HEK293 (cell line): ENCODE measurements at regions not wholly inside any gene's neighbourhood (a gene's known extent, or its start where the extent isn't known, plus 50 kb on each side); places are given as distances from the start of the nearest gene placed in this dataset.

Experiments used
- CTCF ChIA-PET: fragments of 350-600 bp; formaldehyde crosslinking; extraction: SDS; loops from one replicate; lab custom pipeline; 2021; ENCODE audit warnings: antibody characterized with exemption; lab: Yijun Ruan, JAX
- POLR2A ChIA-PET: fragments of 300-600 bp; formaldehyde crosslinking; extraction: SDS; loops from one replicate; lab custom pipeline; 2020; ENCODE audit warnings: antibody characterized with exemption, inconsistent platforms; lab: Yijun Ruan, JAX
- H3K27ac ChIP-seq: fragments of 200-500 bp; sonication (Bioruptor generic); 2 replicates; pipeline ENCODE4 v1.5.1; 2014; ENCODE audit warnings: low read depth, low read length, control low read depth, inconsistent platforms; ENCODE audit errors: extremely low read depth
- H3K36me3 ChIP-seq, 2 experiments: fragments of 200-500 bp in 1 of 2; sonication (Bioruptor generic) in 1 of 2; 1 replicate in 1 of 2; 2 replicates in 1 of 2; pipeline ENCODE4 v1.5.1; 2014 to 2017; ENCODE audit warnings: inconsistent platforms in 2 of 2, low read length in 2 of 2; ENCODE audit not compliant: control insufficient read depth in 2 of 2, insufficient read depth in 1 of 2
- H3K4me1 ChIP-seq: fragments of 200-500 bp; sonication (Bioruptor generic); 2 replicates; pipeline ENCODE4 v1.5.1; 2014; ENCODE audit warnings: mild to moderate bottlenecking, low read length, inconsistent platforms; ENCODE audit not compliant: control insufficient read depth, insufficient read depth
- H3K4me3 ChIP-seq: 2 replicates; pipeline ENCODE4 v1.5.1; 2011; ENCODE audit warnings: low read depth, mild to moderate bottlenecking, control low read depth, low read length, moderate library complexity
- H3K9me3 ChIP-seq: fragments of 200-500 bp; sonication (Bioruptor generic); 2 replicates; pipeline ENCODE4 v1.5.1; 2014; ENCODE audit warnings: low read depth, low read length, inconsistent platforms; ENCODE audit not compliant: control insufficient read depth, insufficient read depth
- SCRT2 ChIP-seq: fragments of 450-650 bp; formaldehyde crosslinking; IDR thresholded peaks from 2 replicates; pipeline ENCODE4 v1.5.1; 2016; ENCODE audit warnings: missing biosample characterization, missing genetic modification characterization
- SP7 ChIP-seq: fragments of 450-650 bp; formaldehyde crosslinking; IDR thresholded peaks from 2 replicates; pipeline ENCODE4 v1.5.1; 2016; ENCODE audit warnings: missing biosample characterization, missing genetic modification characterization
- ZBTB1 ChIP-seq: fragments of 450-650 bp; formaldehyde crosslinking; IDR thresholded peaks from 2 replicates; pipeline ENCODE4 v1.5.1; 2016; ENCODE audit warnings: missing biosample characterization, missing genetic modification characterization
- ZNF112 ChIP-seq: fragments of 450-650 bp; formaldehyde crosslinking; IDR thresholded peaks from 2 replicates; pipeline ENCODE4 v1.5.0; 2017; ENCODE audit warnings: missing biosample characterization, missing genetic modification characterization
- ZNF24 ChIP-seq: fragments of 450-650 bp; formaldehyde crosslinking; IDR thresholded peaks from 2 replicates; pipeline ENCODE4 v1.5.1; 2016; ENCODE audit warnings: missing biosample characterization, missing genetic modification characterization
- ZNF266 ChIP-seq: fragments of 450-650 bp; formaldehyde crosslinking; IDR thresholded peaks from 2 replicates; pipeline ENCODE4 v1.5.1; 2016; ENCODE audit warnings: missing biosample characterization, missing genetic modification characterization, low read depth
- ZNF529 ChIP-seq: fragments of 450-650 bp; formaldehyde crosslinking; IDR thresholded peaks from 2 replicates; pipeline ENCODE4 v1.5.1; 2017; ENCODE audit warnings: missing genetic modification characterization, missing biosample characterization; ENCODE audit not compliant: insufficient replicate concordance
- ZNF600 ChIP-seq: fragments of 450-650 bp; formaldehyde crosslinking; IDR thresholded peaks from 2 replicates; pipeline ENCODE4 v1.5.1; 2016; ENCODE audit warnings: missing biosample characterization, missing genetic modification characterization
- ZNF610 ChIP-seq: fragments of 450-650 bp; formaldehyde crosslinking; IDR thresholded peaks from 2 replicates; pipeline ENCODE4 v1.5.1; 2016; ENCODE audit warnings: missing biosample characterization, missing genetic modification characterization, borderline replicate concordance
- ZNF670 ChIP-seq: fragments of 450-650 bp; formaldehyde crosslinking; IDR thresholded peaks from 2 replicates; pipeline ENCODE4 v1.5.1; 2016; ENCODE audit warnings: missing biosample characterization, missing genetic modification characterization, low read depth
- ZNF747 ChIP-seq: fragments of 450-650 bp; formaldehyde crosslinking; IDR thresholded peaks from 2 replicates; pipeline ENCODE4 v1.5.1; 2016; ENCODE audit warnings: missing biosample characterization, missing genetic modification characterization
- TF ChIP-seq, protein P1 (sequence below): fragments of 450-650 bp; formaldehyde crosslinking; conservative IDR thresholded peaks from 2 replicates; pipeline ENCODE4 v1.5.1; 2016; ENCODE audit warnings: low read depth, missing biosample characterization, missing genetic modification characterization
- TF ChIP-seq, protein P2 (sequence below): fragments of 450-650 bp; formaldehyde crosslinking; IDR thresholded peaks from 2 replicates; pipeline ENCODE4 v1.5.0; 2017; ENCODE audit warnings: missing biosample characterization, missing genetic modification characterization, borderline replicate concordance
- TF ChIP-seq, protein P3 (sequence below): fragments of 450-650 bp; formaldehyde crosslinking; IDR thresholded peaks from 2 replicates; pipeline ENCODE4 v1.5.1; 2017; ENCODE audit warnings: missing biosample characterization, missing genetic modification characterization

DNA sequence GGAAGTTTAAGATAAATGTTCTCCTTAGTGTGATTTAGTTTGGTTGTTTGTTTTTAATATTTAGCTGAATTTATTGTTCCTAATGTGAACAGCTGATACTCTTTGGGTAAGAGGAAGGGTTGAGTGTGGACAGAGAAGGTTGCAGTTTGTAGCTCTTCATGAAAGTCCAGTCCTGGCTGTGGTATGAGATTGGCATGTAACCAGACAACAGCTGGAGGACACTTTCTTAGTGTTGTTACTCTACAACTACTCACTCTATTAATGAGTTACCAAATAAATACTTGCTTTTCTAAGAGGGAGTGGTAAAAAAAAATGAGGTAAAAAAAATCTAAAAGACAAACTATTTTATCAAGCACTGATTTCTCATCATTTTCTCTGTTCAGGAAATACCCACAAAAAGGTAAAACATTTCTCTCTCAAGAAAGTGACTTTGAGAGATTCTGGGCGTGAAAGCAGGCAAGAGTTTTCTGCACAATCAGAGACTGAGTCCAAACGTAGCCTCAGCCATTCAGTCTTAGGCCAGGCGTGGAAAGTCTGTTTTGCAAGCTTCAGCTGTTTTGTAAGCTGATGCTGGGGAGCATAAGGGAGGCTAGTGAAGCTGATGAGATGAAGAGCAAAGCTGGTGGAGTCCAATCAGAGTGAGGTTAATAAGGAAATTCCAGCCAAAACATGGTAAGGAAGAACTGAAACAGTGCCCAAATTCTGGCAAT lies 138.5 kb upstream of the ARPP21 start (continued):
- TF ChIP-seq, protein P1, sequence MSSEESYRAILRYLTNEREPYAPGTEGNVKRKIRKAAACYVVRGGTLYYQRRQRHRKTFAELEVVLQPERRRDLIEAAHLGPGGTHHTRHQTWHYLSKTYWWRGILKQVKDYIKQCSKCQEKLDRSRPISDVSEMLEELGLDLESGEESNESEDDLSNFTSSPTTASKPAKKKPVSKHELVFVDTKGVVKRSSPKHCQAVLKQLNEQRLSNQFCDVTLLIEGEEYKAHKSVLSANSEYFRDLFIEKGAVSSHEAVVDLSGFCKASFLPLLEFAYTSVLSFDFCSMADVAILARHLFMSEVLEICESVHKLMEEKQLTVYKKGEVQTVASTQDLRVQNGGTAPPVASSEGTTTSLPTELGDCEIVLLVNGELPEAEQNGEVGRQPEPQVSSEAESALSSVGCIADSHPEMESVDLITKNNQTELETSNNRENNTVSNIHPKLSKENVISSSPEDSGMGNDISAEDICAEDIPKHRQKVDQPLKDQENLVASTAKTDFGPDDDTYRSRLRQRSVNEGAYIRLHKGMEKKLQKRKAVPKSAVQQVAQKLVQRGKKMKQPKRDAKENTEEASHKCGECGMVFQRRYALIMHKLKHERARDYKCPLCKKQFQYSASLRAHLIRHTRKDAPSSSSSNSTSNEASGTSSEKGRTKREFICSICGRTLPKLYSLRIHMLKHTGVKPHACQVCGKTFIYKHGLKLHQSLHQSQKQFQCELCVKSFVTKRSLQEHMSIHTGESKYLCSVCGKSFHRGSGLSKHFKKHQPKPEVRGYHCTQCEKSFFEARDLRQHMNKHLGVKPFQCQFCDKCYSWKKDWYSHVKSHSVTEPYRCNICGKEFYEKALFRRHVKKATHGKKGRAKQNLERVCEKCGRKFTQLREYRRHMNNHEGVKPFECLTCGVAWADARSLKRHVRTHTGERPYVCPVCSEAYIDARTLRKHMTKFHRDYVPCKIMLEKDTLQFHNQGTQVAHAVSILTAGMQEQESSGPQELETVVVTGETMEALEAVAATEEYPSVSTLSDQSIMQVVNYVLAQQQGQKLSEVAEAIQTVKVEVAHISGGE (tag by site-specific recombination) = no peak

DNA sequence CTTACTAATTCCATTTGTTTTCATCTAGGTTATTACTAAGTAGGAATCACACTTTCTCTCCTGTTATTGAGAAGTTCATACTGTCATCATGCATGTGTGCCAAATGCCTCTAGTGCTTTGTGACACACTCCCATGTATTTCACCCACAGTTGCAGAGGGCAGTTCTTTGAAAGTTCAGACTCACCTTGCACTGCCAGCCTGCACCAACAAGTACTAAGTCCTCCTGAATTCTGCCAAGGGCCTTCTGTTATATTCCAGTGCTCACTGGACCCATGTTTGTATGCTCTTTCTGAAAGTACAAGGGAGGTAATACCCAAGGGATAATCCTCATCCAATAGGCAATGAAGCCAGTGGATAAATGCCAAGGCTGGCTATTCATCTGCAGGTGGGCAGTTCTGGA lies 136.6 kb upstream of the ARPP21 start:
- Histone ChIP-seq H3K4me1 (no peaks in the 10 kb centered on the region), H3K9me3 (no peaks in the 10 kb centered on the region), H3K27ac (no peak overlapping the region), H3K36me3 (no peaks in the 10 kb centered on the region), H3K4me3 (no peak overlapping the region)
- POLR2A ChIA-PET = no interaction called here
- TF ChIP-seq ZNF610 (tag by site-specific recombination) = no peak
- no peak for TF ChIP-seq ZNF112
- TF ChIP-seq SP7 (tag by site-specific recombination) = no peak
- TF ChIP-seq ZNF670 (tag by site-specific recombination) = no peak
- no peak for TF ChIP-seq ZNF747 (tag by site-specific recombination)
- CTCF ChIA-PET = no interaction called here

DNA sequence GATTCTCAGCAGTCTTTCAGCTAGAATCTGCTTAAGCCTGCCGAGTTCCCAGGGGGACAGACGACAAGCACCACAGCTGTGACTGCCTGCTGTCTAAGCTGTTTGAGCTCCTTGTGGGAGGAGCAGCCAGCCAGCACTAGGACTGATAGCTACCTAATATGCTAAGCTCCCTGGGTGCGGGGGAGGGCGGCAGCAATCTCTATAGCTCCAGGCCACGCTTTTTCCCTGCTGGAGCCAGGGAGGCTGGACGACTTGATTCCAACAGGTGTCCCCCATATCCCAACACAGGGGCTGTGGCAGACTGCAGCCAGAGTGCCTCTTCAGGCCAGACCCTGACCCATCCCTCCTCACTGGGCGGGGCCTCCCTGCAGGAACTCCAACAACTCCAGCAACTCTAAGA lies 134.1 kb upstream of the ARPP21 start:
- POLR2A ChIA-PET = no interaction called here
- no peak overlapping the region for H3K27ac ChIP-seq

DNA sequence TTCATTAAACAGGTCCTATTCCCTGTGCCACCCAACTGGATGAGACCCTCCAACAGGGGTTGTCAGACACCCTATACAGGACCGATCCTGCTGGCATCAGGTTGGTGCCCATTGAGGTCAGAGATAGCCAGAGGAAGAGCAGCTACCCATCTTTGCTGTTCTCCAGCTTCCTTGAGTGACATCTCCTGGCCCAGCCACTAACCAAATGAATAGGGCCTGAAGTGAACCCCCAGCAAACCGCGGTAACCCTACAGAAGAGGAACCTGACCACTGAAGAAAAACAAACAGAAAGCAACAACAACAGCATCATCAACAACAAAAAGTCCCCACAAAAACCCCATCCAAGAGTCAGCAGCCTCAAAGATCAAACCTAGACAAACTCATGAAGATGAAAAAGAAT lies 133.6 kb upstream of the ARPP21 start:
- no peaks in the 10 kb centered on the region for H3K36me3 ChIP-seq
- TF ChIP-seq ZNF24 (tag by site-specific recombination) (no peak), ZBTB1 (no peak), ZNF266 (no peak)
- TF ChIP-seq, protein P2, sequence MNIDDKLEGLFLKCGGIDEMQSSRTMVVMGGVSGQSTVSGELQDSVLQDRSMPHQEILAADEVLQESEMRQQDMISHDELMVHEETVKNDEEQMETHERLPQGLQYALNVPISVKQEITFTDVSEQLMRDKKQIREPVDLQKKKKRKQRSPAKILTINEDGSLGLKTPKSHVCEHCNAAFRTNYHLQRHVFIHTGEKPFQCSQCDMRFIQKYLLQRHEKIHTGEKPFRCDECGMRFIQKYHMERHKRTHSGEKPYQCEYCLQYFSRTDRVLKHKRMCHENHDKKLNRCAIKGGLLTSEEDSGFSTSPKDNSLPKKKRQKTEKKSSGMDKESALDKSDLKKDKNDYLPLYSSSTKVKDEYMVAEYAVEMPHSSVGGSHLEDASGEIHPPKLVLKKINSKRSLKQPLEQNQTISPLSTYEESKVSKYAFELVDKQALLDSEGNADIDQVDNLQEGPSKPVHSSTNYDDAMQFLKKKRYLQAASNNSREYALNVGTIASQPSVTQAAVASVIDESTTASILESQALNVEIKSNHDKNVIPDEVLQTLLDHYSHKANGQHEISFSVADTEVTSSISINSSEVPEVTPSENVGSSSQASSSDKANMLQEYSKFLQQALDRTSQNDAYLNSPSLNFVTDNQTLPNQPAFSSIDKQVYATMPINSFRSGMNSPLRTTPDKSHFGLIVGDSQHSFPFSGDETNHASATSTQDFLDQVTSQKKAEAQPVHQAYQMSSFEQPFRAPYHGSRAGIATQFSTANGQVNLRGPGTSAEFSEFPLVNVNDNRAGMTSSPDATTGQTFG (tag by site-specific recombination) = no peak
- TF ChIP-seq, protein P3, sequence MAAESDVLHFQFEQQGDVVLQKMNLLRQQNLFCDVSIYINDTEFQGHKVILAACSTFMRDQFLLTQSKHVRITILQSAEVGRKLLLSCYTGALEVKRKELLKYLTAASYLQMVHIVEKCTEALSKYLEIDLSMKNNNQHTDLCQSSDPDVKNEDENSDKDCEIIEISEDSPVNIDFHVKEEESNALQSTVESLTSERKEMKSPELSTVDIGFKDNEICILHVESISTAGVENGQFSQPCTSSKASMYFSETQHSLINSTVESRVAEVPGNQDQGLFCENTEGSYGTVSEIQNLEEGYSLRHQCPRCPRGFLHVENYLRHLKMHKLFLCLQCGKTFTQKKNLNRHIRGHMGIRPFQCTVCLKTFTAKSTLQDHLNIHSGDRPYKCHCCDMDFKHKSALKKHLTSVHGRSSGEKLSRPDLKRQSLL (tag by site-specific recombination) = no peak
- CTCF ChIA-PET = no interaction called here
- POLR2A ChIA-PET = no interaction called here
- H3K4me3 ChIP-seq = no peak overlapping the region
- no peak overlapping the region for H3K27ac ChIP-seq
- no peaks in the 10 kb centered on the region for H3K9me3 ChIP-seq
- H3K4me1 ChIP-seq = no peaks in the 10 kb centered on the region

More for the DNA sequence above, 134.1 kb upstream of the ARPP21 start:
- CTCF ChIA-PET = interaction anchor here (0.7 kb wide), 1 partner anchor 37 kb away, joined by 3 read pairs; no protein-coding TSS in a partner anchor
- Histone ChIP-seq H3K36me3 (no peaks in the 10 kb centered on the region), H3K9me3 (no peaks in the 10 kb centered on the region), H3K4me1 (no peaks in the 10 kb centered on the region), H3K4me3 (no peak overlapping the region)
- no peak for TF ChIP-seq ZNF600 (tag by site-specific recombination)
- TF ChIP-seq SCRT2 = peak; percentile 49
- TF ChIP-seq ZNF529 (tag by site-specific recombination) = no peak
